ENCODE measurements at regions not wholly inside any gene's neighbourhood (a gene's known extent, or its start where the extent isn't known, plus 50 kb on each side); places are given as distances from the start of the nearest gene placed in this dataset.

GRCh38 chr16:73735018-73735417 is 561.6 kb upstream of the PSMD7 start:
- DNase-seq (no peak), ATAC-seq (no peak)
- TF ChIP-seq POLR2A (IDR thresholded peaks at IDR 0.05), result no peak
- no peak for TF ChIP-seq CTCF (IDR thresholded peaks at IDR 0.05)
- 84 to 89% (median 88%) methylated on average over 3 of the region's 3 CpGs for WGBS, 4 donors
- peaks cover 0 to 14% (median 0%) of the 10 kb centered on the region in 12 donors for H3K9me3 ChIP-seq
- no peaks in the 10 kb centered on the region for H3K4me1 ChIP-seq
- H3K4me3 ChIP-seq, result no peak overlapping the region
- H3K36me3 ChIP-seq, result no peaks in the 10 kb centered on the region
- intact Hi-C loops (cut with DNase I), result no loop called here
- no peak overlapping the region for H3K27ac ChIP-seq
- H3K27me3 ChIP-seq, result no peaks in the 10 kb centered on the region

- ATAC-seq (no peak), DNase-seq (no peak)
- WGBS, 4 donors, result 87 to 91% (median 89%) methylated on average over 2 of the region's 2 CpGs
- H3K36me3 ChIP-seq, result no peaks in the 10 kb centered on the region
- no peak overlapping the region for H3K4me3 ChIP-seq
- H3K27ac ChIP-seq, result no peak overlapping the region
- H3K4me1 ChIP-seq, result no peaks in the 10 kb centered on the region
- peaks cover 0 to 12% (median 0%) of the 10 kb centered on the region in 12 donors for H3K9me3 ChIP-seq
- no peaks in the 10 kb centered on the region for H3K27me3 ChIP-seq
- intact Hi-C loops (cut with DNase I), result no loop called here
- TF ChIP-seq CTCF (IDR thresholded peaks at IDR 0.05), result no peak
Observed at GRCh38 chr16:73732681-73733080, 563.9 kb upstream of the PSMD7 start.

- Histone ChIP-seq H3K27ac (no peak overlapping the region), H3K4me1 (no peaks in the 10 kb centered on the region), H3K9me3 (peaks cover 0 to 12% (median 0%) of the 10 kb centered on the region in 12 donors), H3K36me3 (no peaks in the 10 kb centered on the region), H3K27me3 (no peaks in the 10 kb centered on the region), H3K4me3 (no peak overlapping the region)
- intact Hi-C loops (cut with DNase I), result no loop called here
- TF ChIP-seq POLR2A (IDR thresholded peaks at IDR 0.05) (no peak), CTCF (IDR thresholded peaks at IDR 0.05) (no peak)
- 77 to 85% (median 82%) methylated on average over 1 of the region's 1 CpG for WGBS, 4 donors
- ATAC-seq (no peak), DNase-seq (no peak)
Observed at GRCh38 chr16:73732143-73732542, 564.5 kb upstream of the PSMD7 start.

- H3K27me3 ChIP-seq, result no peaks in the 10 kb centered on the region
- WGBS, 4 donors, result 87 to 88% (median 88%) methylated on average over 15 of the region's 15 CpGs
- intact Hi-C loops (cut with DNase I), result no loop called here
Observed at GRCh38 chr16:73730481-73731090, 566.0 kb upstream of the PSMD7 start.

More at GRCh38 chr16:73730481-73731090, 566.0 kb upstream of the PSMD7 start:
- H3K27ac ChIP-seq, result no peak overlapping the region
- TF ChIP-seq POLR2A (IDR thresholded peaks at IDR 0.05) (no peak), CTCF (IDR thresholded peaks at IDR 0.05) (no peak)
- no peak overlapping the region for H3K4me3 ChIP-seq
- no peaks in the 10 kb centered on the region for H3K36me3 ChIP-seq
- no peaks in the 10 kb centered on the region for H3K4me1 ChIP-seq
- H3K9me3 ChIP-seq, result peaks cover 0 to 12% (median 0%) of the 10 kb centered on the region in 12 donors
- no peak for DNase-seq
- no peak for ATAC-seq
